ENCODE measurements at regions not wholly inside any gene's neighbourhood (a gene's known extent, or its start where the extent isn't known, plus 50 kb on each side); places are given as distances from the start of the nearest gene placed in this dataset.

- no peak overlapping the region for H3K27ac ChIP-seq (ENCODE audit: low read depth, low read length)
- H3K4me1 ChIP-seq (ENCODE audit: control insufficient read depth in 1 of 2, insufficient read depth in 2 of 2, low read length in 2 of 2) = no peaks in the 10 kb centered on the region
- TF ChIP-seq SRF (IDR thresholded peaks at IDR 0.05; ENCODE audit: low read depth) (no peak), TCF7L2 (IDR thresholded peaks at IDR 0.05; ENCODE audit: borderline replicate concordance, extremely low read depth, insufficient read depth, insufficient read length) (no peak), ELF1 (IDR thresholded peaks at IDR 0.05; ENCODE audit: borderline replicate concordance, low read depth) (no peak), MAX (IDR thresholded peaks at IDR 0.05) (no peak), REST (IDR thresholded peaks at IDR 0.05; ENCODE audit: low read depth) (no peak), EGR1 (IDR thresholded peaks at IDR 0.05; ENCODE audit: low read depth) (no peak), ZNF274 (IDR thresholded peaks at IDR 0.05; ENCODE audit: low read depth, low read length) (no peak)
- no TSS peak for BruUV-seq (replicated peaks)
- DNase-seq (ENCODE audit: low read depth, low spot score) = no peak
- H3K27me3 ChIP-seq (ENCODE audit: insufficient read depth, low read length) = no peaks in the 10 kb centered on the region
- intact Hi-C loops (cut with micrococcal nuclease) = no loop called here
- no peaks in the 10 kb centered on the region for H3K79me2 ChIP-seq (ENCODE audit: insufficient read depth, low read length)
- RAD21 ChIA-PET (ENCODE audit: low non-redundant PET in 1 of 2, low total read pairs in 2 of 2, uncharacterized antibody in 2 of 2, unreplicated experiment in 2 of 2) = no interaction called here
- CTCF ChIA-PET = no interaction called here
- POLR2A ChIA-PET = no interaction called here
- no peaks in the 10 kb centered on the region for H3K9me2 ChIP-seq (ENCODE audit: insufficient read depth)
- peaks cover 4 to 17% of the 10 kb centered on the region in 2 experiments; a peak in 2 of 4 replicates for H3K9me3 ChIP-seq (ENCODE audit: control insufficient read depth in 1 of 2, insufficient read depth in 1 of 2, low read depth in 1 of 2, low read length in 2 of 2)
- ATAC-seq = no peak
- H4K20me1 ChIP-seq (ENCODE audit: insufficient read depth) = no peaks in the 10 kb centered on the region
- H3K4me3 ChIP-seq (replicated peaks in 1 of 2; ENCODE audit: low read depth in 1 of 2, low read length in 2 of 2) = no peak overlapping the region
- no peak overlapping the region for H2AFZ ChIP-seq (ENCODE audit: low read depth, low read length, poor library complexity, severe bottlenecking)
- H3K36me3 ChIP-seq (ENCODE audit: control insufficient read depth in 1 of 2, insufficient read depth in 2 of 2, low read length in 2 of 2) = no peaks in the 10 kb centered on the region
- H3K4me2 ChIP-seq (ENCODE audit: low read length) = no peak overlapping the region
- H3K9ac ChIP-seq (ENCODE audit: low read length) = no peak overlapping the region
Measured at GRCh38 chr3:75042941-75043340, 428.5 kb upstream of the CNTN3 start.

Data from HCT116 (cell line).